ENCODE measurements at regions not wholly inside any gene's neighbourhood (a gene's known extent, or its start where the extent isn't known, plus 50 kb on each side); places are given as distances from the start of the nearest gene placed in this dataset.

GRCh38 chr18:78191276-78191675 lies 788.3 kb upstream of the SALL3 start (continued):
- TF ChIP-seq RARB (CRISPR knock-in tag; IDR thresholded peaks at IDR 0.05): no peak

- TF ChIP-seq PPARA (CRISPR knock-in tag; IDR thresholded peaks at IDR 0.05; ENCODE audit: borderline replicate concordance) (no peak), TCF4 (CRISPR knock-in tag; IDR thresholded peaks at IDR 0.05; ENCODE audit: borderline replicate concordance) (no peak), ZFP3 (CRISPR knock-in tag; IDR thresholded peaks at IDR 0.05) (no peak), RARB (CRISPR knock-in tag; IDR thresholded peaks at IDR 0.05) (no peak), ISL1 (CRISPR knock-in tag; IDR thresholded peaks at IDR 0.05) (no peak), CREB5 (CRISPR knock-in tag; IDR thresholded peaks at IDR 0.05; ENCODE audit: low read depth) (no peak)
These were observed 787.6 kb upstream of the SALL3 start for GRCh38 chr18:78192054-78192453.

GRCh38 chr18:78196280-78196679 lies 783.3 kb upstream of the SALL3 start:
- ATAC-seq: no peak

More at GRCh38 chr18:78192054-78192453, 787.6 kb upstream of the SALL3 start:
- no peak for ATAC-seq

More at GRCh38 chr18:78196280-78196679, 783.3 kb upstream of the SALL3 start:
- TF ChIP-seq GLIS3 (CRISPR knock-in tag; IDR thresholded peaks at IDR 0.05) (no peak), TSHZ2 (CRISPR knock-in tag; IDR thresholded peaks at IDR 0.05) (no peak), ZNF565 (CRISPR knock-in tag; conservative IDR thresholded peaks at IDR 0.05; ENCODE audit: low read depth) (no peak), PPARA (CRISPR knock-in tag; IDR thresholded peaks at IDR 0.05; ENCODE audit: borderline replicate concordance) (no peak), BACH2 (CRISPR knock-in tag; IDR thresholded peaks at IDR 0.05; ENCODE audit: borderline replicate concordance) (no peak), ZFP3 (CRISPR knock-in tag; IDR thresholded peaks at IDR 0.05) (no peak), OSR1 (CRISPR knock-in tag; IDR thresholded peaks at IDR 0.05) (no peak), ZC3H10 (CRISPR knock-in tag; IDR thresholded peaks at IDR 0.05) (no peak), RARB (CRISPR knock-in tag; IDR thresholded peaks at IDR 0.05) (no peak), ZNF70 (CRISPR knock-in tag; IDR thresholded peaks at IDR 0.05) (no peak), TCF4 (CRISPR knock-in tag; IDR thresholded peaks at IDR 0.05; ENCODE audit: borderline replicate concordance) (no peak), ESRRG (CRISPR knock-in tag; IDR thresholded peaks at IDR 0.05) (no peak), ZFP30 (CRISPR knock-in tag; IDR thresholded peaks at IDR 0.05) (no peak), SNAI2 (CRISPR knock-in tag; IDR thresholded peaks at IDR 0.05) (no peak), CREB5 (CRISPR knock-in tag; IDR thresholded peaks at IDR 0.05; ENCODE audit: low read depth) (no peak), ISL1 (CRISPR knock-in tag; IDR thresholded peaks at IDR 0.05) (no peak), ZNF8 (CRISPR knock-in tag; IDR thresholded peaks at IDR 0.05) (no peak), CSRNP3 (CRISPR knock-in tag; IDR thresholded peaks at IDR 0.05) (no peak), PATZ1 (CRISPR knock-in tag; IDR thresholded peaks at IDR 0.05; ENCODE audit: borderline replicate concordance) (no peak), POU6F1 (CRISPR knock-in tag; IDR thresholded peaks at IDR 0.05; ENCODE audit: borderline replicate concordance, low read depth) (no peak)
